ENCODE measurements at regions not wholly inside any gene's neighbourhood (a gene's known extent, or its start where the extent isn't known, plus 50 kb on each side); places are given as distances from the start of the nearest gene placed in this dataset.

DNA sequence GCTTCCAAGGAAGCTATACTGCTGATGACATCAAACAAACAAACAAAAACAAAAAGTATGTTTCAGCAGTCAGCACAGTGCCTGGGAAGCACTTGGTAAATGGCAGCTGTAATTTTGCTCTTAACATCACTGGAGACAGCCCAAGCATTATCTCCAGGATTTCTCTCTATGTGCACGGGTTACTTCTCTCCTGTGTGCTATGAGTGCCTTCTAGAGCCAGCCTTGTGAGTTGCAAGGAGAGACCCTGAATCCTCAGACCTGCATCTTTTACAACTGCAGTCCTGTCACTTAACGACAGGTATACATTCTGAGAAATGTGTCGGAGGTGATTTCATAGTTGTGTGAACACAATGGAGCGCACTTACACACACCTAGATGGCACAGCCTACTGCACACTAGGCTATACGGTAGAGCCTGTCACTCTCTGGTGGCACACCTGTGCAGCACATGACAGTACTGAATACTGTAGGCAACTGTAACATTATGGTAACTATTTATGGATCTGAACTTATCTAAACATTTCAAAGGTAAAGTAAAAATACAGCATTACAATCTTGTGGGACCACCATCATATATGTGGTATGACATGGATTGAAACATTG, 662.5 kb upstream of the B3GAT1 start:
- TF ChIP-seq, protein P1, sequence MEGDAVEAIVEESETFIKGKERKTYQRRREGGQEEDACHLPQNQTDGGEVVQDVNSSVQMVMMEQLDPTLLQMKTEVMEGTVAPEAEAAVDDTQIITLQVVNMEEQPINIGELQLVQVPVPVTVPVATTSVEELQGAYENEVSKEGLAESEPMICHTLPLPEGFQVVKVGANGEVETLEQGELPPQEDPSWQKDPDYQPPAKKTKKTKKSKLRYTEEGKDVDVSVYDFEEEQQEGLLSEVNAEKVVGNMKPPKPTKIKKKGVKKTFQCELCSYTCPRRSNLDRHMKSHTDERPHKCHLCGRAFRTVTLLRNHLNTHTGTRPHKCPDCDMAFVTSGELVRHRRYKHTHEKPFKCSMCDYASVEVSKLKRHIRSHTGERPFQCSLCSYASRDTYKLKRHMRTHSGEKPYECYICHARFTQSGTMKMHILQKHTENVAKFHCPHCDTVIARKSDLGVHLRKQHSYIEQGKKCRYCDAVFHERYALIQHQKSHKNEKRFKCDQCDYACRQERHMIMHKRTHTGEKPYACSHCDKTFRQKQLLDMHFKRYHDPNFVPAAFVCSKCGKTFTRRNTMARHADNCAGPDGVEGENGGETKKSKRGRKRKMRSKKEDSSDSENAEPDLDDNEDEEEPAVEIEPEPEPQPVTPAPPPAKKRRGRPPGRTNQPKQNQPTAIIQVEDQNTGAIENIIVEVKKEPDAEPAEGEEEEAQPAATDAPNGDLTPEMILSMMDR (IDR thresholded peaks at IDR 0.05) = no peak
- TF ChIP-seq POLR2AphosphoS5 (IDR thresholded peaks at IDR 0.05) (no peak), POLR2A (IDR thresholded peaks at IDR 0.05; ENCODE audit: low read depth) (no peak)

Data from esophagus muscularis mucosa (tissue), 3 donors.